Panc1 (cell line): ENCODE measurements at regions not wholly inside any gene's neighbourhood (a gene's known extent, or its start where the extent isn't known, plus 50 kb on each side); places are given as distances from the start of the nearest gene placed in this dataset.

Experiments
- ATAC-seq: fragments of 200-7000 bp; cut with Tn5 transposase; 2 replicates; pipeline ENCODE4 v1.9.1; 2020; ENCODE audit warnings: mild to moderate bottlenecking, moderate library complexity
- BruUV-seq: library from RNA; stranded (reverse); fragments of 400-500 nt; replicated peaks from 2 replicates; lab custom pipeline; 2021; lab: Mats Ljungman, UMichigan
- CTCF ChIA-PET: fragments of 300-600 bp; sonication (Branson Sonifier 250); formaldehyde crosslinking; loops from one replicate; lab custom pipeline; 2022; ENCODE audit warnings: antibody characterized with exemption; lab: Charles Lee
- POLR2A ChIA-PET: fragments of 300-600 bp; sonication (Branson Sonifier 250); formaldehyde crosslinking; loops from one replicate; lab custom pipeline; 2022; ENCODE audit warnings: antibody characterized with exemption; lab: Charles Lee
- DNase-seq: peaks from one replicate; pipeline ENCODE4 v3.0.0-alpha.2; 2010; ENCODE audit warnings: low read depth, low spot score
- H3K27ac ChIP-seq: 2 replicates; pipeline ENCODE4 v1.5.1; 2011; ENCODE audit warnings: mild to moderate bottlenecking, low read length, inconsistent platforms
- H3K27me3 ChIP-seq: fragments of 200-500 bp; sonication (Bioruptor generic); 2 replicates; pipeline ENCODE4 v1.6.0; 2014; ENCODE audit warnings: low read length, inconsistent platforms; ENCODE audit not compliant: control insufficient read depth, insufficient read depth
- H3K36me3 ChIP-seq: fragments of 200-500 bp; sonication (Bioruptor generic); 2 replicates; pipeline ENCODE4 v1.5.1; 2014; ENCODE audit warnings: inconsistent platforms, mild to moderate bottlenecking, low read length, moderate library complexity; ENCODE audit not compliant: control insufficient read depth, insufficient read depth
- H3K4me1 ChIP-seq: 2 replicates; pipeline ENCODE4 v1.5.1; 2011; ENCODE audit warnings: inconsistent platforms, mild to moderate bottlenecking, low read length, moderate library complexity; ENCODE audit not compliant: control insufficient read depth, insufficient read depth
- H3K4me3 ChIP-seq, 2 experiments: 2 replicates each; pipeline ENCODE4 v1.5.1; 2011 to 2012; ENCODE audit warnings: low read depth in 2 of 2, low read length in 2 of 2, mild to moderate bottlenecking in 2 of 2, inconsistent platforms in 1 of 2, moderate library complexity in 1 of 2
- H3K9me3 ChIP-seq: fragments of 200-500 bp; sonication (Bioruptor generic); 2 replicates; pipeline ENCODE4 v1.5.1; 2014; ENCODE audit warnings: low read depth, mild to moderate bottlenecking, inconsistent platforms, low read length, moderate library complexity; ENCODE audit not compliant: control insufficient read depth, insufficient read depth
- POLR2AphosphoS5 ChIP-seq: IDR thresholded peaks from 2 replicates; pipeline ENCODE4 v1.6.1; 2012; ENCODE audit warnings: mild to moderate bottlenecking, low read depth, low read length, moderate library complexity
- REST ChIP-seq, 2 experiments: IDR thresholded peaks; 2 replicates each; pipeline ENCODE4 v1.6.1; 2011 to 2012; ENCODE audit warnings: low read depth in 2 of 2, control low read depth in 1 of 2, low read length in 1 of 2, mild to moderate bottlenecking in 1 of 2, moderate library complexity in 1 of 2; ENCODE audit not compliant: insufficient read depth in 1 of 2
- SIN3A ChIP-seq: IDR thresholded peaks from 2 replicates; pipeline ENCODE4 v1.6.1; 2012; ENCODE audit warnings: low read depth, mild to moderate bottlenecking, low read length, moderate library complexity, borderline replicate concordance; ENCODE audit not compliant: insufficient read depth
- TCF7L2 ChIP-seq: IDR thresholded peaks from 2 replicates; pipeline ENCODE4 v1.6.1; 2011; ENCODE audit warnings: mild to moderate bottlenecking, low read depth, low read length, inconsistent platforms
- in situ Hi-C: cut with HindIII; loops from 2 replicates; pipeline ENCODE4 v1.10.0; 2016; ENCODE audit warnings: low sequenced_read_pairs, low pct_unique_long_range_greater_than_20kb
- intact Hi-C: fragments of 100-400 bp; cut with micrococcal nuclease; formaldehyde crosslinking; loops from one replicate; pipeline ENCODE4 v1.10.0; 2022; ENCODE audit not compliant: unreplicated experiment
- TF ChIP-seq, protein P1 (sequence below): fragments of 450-650 bp; IDR thresholded peaks from 2 replicates; pipeline ENCODE4 v1.5.1; 2017; ENCODE audit warnings: mild to moderate bottlenecking

DNA sequence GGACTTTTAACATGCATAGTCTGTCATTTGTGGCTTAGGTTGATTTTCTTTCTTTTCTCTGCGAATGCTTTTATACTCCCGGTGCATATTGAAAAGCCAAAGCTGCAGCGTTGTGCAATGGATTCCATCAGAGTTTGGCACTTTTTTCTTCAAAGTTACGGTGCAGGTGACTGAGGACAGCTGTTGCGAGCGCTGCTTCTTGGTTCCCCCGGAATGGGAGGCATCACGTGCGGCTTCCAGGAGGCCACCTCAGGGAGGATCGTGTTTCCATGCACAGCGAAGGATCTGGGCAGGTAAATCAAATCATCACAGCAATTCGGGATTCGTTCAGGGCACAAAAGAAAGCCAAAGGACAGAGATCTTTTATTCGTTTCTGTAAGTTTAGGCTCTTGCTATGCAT, 109.6 kb upstream of the ALKAL2 start:
- ChIA-PET CTCF (no interaction called here), POLR2A (no interaction called here)
- Histone ChIP-seq H3K36me3 (no peaks in the 10 kb centered on the region), H3K4me1 (peaks cover 7% of the 10 kb centered on the region; the same call in 1 of the 2 replicates), H3K4me3 (no peak overlapping the region), H3K9me3 (no peaks in the 10 kb centered on the region), H3K27me3 (no peaks in the 10 kb centered on the region), H3K27ac (no peak overlapping the region)
- intact Hi-C loops (no loop called here), in situ Hi-C loops (no loop called here)
- no peak for DNase-seq
- BruUV-seq: no TSS peak
- ATAC-seq: no peak
- TF ChIP-seq POLR2AphosphoS5: no peak
- no peak for TF ChIP-seq TCF7L2
- TF ChIP-seq, protein P1, sequence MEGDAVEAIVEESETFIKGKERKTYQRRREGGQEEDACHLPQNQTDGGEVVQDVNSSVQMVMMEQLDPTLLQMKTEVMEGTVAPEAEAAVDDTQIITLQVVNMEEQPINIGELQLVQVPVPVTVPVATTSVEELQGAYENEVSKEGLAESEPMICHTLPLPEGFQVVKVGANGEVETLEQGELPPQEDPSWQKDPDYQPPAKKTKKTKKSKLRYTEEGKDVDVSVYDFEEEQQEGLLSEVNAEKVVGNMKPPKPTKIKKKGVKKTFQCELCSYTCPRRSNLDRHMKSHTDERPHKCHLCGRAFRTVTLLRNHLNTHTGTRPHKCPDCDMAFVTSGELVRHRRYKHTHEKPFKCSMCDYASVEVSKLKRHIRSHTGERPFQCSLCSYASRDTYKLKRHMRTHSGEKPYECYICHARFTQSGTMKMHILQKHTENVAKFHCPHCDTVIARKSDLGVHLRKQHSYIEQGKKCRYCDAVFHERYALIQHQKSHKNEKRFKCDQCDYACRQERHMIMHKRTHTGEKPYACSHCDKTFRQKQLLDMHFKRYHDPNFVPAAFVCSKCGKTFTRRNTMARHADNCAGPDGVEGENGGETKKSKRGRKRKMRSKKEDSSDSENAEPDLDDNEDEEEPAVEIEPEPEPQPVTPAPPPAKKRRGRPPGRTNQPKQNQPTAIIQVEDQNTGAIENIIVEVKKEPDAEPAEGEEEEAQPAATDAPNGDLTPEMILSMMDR: no peak
- TF ChIP-seq SIN3A: no peak
- no peak for TF ChIP-seq REST (IDR thresholded peaks at IDR 0.05; ENCODE audit: insufficient read depth in 1 of 2, low read depth in 2 of 2, low read length in 1 of 2)

- no peaks in the 10 kb centered on the region for H3K27me3 ChIP-seq
- H3K9me3 ChIP-seq: no peaks in the 10 kb centered on the region
- in situ Hi-C loops (no loop called here), intact Hi-C loops (no loop called here)
- peaks cover 7% of the 10 kb centered on the region; the same call in 1 of the 2 replicates for H3K4me1 ChIP-seq
- ATAC-seq (no peak), DNase-seq (no peak)
- no peak overlapping the region for H3K4me3 ChIP-seq
- H3K27ac ChIP-seq: no peak overlapping the region
- H3K36me3 ChIP-seq: no peaks in the 10 kb centered on the region
- TF ChIP-seq POLR2AphosphoS5 (no peak), REST (IDR thresholded peaks at IDR 0.05; ENCODE audit: insufficient read depth in 1 of 2, low read depth in 2 of 2, low read length in 1 of 2) (no peak)
- TF ChIP-seq, protein P1: no peak
- ChIA-PET CTCF (no interaction called here), POLR2A (no interaction called here)
- BruUV-seq: no TSS peak
Measured at GRCh38 chr2:396903-397302, 109.0 kb upstream of the ALKAL2 start.
